ENCODE measurements at regions not wholly inside any gene's neighbourhood (a gene's known extent, or its start where the extent isn't known, plus 50 kb on each side); places are given as distances from the start of the nearest gene placed in this dataset.

DNA sequence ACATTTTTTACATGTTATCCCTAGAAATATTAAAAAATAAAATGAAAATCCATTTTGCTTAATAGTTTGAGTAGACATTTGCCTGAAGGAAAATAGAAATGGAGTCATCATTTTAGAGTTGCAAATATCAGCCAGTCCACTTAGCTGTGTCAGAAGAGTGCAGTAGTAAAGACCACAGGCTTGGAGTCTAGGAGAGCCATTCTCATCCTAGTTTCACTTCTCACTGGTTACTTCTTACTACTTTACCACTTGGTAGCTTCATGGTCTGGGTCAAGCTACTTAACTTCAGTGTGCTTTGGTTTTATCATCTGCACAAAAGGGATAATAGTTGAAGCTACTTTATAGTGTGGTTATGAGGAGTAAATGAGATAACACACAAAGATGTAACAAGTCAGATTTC is 286.5 kb upstream of the NBEA start:
- DNase-seq: no peak

DNA sequence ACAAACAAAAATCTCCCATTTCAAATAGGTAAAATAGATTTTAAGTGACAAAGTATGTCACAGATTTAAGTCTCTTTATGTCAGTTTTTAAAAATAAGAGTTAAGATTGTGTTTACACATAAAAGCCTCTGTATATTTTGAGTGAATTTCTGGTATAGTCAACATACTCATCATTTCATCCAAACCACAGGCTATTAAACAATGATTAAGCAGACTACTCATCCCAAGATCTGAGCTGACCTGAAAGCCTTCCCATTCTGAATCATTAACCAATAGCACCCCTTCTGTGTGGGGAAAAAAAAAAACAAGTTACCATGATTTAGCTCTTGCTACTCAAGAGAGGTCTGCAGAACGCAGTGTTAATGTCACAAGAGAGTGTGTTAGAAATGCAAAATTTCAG is 284.4 kb upstream of the NBEA start:
- no peak for DNase-seq

DNA sequence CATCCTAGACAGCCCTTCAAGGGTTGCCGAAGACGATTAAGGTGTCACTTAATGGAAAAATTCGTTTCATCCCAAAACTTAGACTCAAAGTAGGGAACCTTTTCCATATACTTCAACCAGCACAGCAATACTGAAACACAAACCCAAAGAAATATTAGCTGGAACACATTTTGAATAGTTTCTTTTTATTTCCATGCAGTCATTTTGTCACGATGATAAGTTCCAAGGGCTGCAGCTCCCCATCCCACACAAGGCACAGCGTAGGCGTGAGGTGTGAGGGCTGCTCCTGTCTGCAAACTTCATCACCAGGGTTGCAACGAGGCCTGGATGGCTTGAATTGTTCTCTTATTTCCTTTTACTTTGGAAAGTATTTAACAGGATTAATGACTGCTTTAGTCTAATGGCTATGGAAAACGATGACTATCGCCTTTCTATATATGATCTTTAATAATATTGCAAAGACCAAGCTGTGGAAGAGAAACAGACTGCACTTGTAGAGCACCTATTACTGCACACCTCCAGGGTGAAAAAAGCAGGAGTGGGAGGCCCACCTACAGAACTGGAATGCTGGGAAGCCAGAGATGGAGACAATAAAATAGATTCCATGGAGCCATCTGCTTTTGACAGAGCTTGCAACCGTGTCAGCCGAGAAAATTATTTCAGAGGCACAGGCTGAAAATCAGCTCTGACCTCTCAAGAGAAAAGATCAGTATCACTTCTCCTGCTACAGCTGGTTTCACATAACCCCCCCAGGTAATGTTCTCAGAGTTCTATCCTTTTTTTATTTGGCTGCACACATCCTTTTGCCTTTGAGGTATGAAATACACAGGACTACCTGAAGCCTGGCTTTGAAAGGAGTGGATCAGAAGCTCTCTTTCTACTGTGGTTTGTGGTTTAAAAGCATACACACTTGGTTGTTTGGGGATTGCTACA is 274.5 kb upstream of the NBEA start:
- DNase-seq: no peak

DNA sequence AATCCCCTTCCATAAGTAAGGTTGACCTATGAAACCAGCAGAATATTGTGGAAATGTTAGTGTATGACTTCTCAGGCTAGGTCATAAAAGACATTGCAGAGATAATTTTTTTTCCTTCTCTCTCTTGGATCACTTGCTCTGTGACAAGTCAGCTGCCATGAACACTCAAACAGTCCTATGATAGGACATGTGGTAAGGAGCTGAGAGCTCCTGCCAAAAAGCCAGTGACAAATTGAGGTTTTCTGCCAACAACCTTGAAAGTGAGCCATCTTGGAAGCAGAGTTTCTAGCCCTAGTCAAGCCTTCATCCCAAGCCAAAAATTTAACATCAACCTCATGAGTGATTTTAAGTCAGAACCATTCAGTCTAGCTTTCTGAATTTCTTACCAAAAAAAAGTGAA is 270.9 kb upstream of the NBEA start:
- no peak for DNase-seq

DNA sequence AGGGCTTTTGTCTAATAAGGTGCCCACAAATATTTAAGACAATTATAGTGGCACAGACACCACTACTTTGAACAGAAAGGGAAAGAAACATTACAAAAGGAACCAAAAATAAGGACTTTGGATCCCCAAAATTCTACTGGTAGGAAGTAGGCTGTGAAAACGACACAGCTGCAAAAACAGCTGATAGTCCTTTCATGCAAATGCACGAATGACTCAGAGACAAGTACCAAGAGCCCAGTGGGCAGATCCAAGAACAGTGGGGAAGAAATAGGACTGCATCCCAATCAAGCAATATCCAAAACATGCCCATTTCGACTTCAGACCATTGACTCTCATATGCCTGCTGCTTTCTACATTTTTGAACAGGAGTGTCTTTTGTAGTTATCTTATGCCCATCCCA is 269.4 kb upstream of the NBEA start:
- DNase-seq: no peak

DNA sequence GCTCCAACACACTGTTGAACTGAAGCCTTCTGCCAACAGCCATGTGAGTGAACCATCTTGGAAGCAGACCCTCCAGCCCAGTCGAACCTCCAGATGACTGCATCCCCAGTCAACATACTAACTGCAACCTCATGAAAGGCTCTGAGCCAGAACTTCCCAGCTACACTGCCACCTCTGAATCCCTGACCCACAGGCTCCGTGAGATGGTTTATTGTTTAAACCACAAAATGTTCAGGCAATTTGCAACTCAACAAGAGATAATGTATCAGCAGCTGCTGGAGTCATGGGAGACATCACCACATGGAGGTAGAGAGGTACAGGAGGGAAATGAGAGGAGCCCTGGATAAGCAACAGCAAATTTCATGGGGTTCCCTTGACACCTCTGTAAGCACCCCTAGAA is 266.4 kb upstream of the NBEA start:
- DNase-seq: no peak

DNA sequence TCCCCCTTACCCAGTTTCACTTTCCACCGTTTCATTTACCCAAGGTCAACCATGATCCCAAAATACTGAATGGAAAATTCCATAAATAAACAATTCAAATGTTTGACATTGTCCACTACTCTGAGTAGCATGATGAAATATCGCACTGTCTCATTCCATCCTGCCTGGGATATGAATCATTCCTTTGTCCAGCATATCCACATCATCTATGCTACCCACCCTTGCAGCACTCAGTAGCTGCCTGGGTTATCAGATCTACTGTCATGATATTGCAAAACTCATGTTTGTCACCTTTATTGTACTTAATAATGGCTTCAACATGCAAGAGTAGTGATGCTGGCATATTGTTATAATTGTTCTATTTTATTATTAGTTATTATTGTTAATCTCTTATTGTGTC is 263.9 kb upstream of the NBEA start:
- DNase-seq: no peak

DNA sequence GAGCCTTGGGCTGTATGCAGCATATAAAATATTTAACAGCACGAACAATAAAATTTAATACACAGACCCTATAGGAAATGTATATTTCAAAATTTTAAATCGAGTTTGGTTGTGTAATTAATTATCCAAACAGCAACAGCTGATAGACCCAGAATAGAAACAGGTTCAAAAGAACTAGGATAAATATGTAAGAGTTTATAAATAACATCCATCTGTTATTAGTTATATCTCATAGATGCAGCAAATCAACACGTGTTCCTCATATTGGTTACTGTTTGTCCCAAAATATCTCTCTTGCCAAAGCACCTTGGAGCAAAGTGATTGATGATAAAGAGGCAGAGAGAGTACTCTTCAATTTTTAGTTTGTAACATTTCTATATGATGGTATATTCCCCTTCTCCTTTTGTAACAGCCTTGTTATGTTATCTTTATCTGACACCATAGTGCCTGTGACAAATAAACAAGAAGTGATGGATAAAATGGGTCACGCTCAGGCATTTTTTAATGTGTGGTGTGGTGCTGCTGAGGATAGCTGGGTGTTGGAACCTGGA is 260.6 kb upstream of the NBEA start:
- no peak for DNase-seq

DNA sequence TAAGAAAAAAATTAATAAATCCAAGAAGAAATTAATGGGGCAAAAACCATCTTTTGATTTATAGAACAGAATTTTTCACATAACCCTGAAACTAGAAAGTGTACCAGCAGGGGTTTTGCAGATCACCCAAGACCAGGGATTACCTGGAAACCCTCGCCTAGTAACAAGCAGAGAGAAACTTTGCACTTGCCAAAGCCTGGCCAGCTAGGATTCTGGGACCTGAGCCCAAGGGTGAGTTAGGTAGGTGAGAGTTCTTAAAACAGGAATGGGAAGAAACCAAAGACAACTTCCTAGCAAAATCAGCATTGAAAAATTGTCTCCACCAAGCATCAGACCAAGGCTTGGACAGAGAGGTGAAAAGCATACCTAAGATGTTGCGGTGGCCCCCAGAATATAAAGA is 247.0 kb upstream of the NBEA start:
- no peak for DNase-seq

DNA sequence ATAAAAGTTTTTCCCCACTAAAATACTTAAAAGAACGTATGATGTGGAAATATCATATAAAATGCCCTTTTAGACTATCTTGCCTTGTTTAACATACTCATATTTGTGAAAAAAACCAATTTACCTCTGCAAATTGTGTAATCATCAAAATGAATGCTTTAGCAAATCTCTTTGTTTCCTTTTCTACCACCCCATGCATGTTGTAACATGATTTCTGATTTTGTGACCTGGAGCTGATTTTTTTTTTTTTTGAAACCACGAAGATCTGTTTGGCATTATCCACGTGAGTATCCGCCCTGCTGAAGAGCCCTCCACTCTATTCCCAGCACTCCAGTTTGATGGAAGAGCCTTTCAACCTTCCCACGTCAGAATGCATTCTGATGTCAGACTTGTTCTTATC is 245.8 kb upstream of the NBEA start:
- DNase-seq: no peak

DNA sequence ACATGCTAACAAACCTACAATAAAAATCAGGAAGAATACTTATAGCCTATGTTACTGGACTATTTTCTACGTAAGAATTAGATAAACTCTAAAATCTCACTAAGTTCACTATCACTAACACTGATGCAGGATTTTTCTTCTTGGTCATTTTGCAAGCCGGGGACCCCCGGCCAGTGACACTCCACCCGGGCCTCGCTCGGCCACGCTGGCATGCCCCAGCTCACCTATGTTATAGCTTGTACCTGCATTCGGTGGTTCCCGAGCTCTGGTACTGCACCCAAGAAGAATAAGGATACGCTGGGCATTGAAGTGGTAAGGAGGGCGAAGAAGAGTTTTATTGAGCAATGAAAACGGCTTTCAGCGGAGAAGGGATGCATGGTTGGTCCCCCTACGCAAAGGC is 245.3 kb upstream of the NBEA start:
- DNase-seq: no peak

DNA sequence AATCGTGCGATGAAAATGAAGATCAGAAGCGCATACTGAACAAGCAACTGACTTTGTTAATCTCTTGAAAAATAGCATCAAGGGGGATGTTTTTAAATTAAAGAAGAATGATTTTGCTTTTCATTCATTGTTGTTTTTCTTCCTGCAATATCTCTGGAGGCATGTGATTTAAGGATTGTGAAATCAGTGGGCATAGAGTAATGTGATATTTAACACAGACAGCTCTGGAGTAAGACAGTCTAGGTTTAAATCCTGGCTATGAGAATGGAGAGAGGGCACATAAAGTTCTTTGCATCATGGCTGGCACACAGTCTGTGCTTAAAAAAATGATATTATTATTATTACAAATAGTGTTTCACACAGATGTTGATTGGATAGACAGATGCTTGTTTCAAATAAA is 243.1 kb upstream of the NBEA start:
- DNase-seq: no peak

DNA sequence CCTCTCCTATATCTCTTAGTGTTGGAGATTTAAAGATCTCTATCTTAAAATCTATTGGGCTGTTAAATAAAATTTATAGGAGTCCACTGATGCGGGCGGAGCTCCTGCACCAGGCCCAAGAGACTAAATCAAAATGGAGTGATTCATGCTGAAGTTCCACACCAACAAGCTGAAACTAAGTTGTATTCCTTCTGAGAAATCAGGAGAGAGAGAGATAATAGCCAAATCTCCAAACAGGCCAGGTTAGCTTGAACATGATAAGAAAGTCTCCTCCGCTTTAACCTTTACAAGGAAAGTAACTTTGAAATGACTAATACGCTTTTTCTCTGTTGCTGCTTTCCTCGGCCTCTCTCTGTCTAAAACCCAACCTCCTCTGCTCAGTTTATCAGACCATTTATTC is 241.9 kb upstream of the NBEA start:
- no peak for DNase-seq

DNA sequence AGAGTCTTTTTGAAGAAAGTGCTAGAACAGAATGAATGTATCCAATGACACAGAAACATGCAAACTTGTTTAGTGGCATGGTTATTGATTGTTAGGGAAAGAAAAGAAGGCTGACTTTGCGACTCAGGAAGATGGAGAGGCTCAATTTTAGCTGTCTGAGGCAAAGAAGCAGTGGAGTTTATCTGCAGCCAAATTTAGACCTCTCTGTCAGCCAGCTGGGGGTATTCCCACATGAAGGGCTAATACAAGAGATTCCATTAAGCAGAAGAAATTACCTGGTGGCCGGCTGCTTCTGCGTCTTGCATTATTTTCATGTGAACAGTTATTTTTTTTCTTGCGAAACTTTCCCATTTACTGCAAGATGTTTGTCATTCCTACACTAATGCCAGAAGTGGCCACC is 240.2 kb upstream of the NBEA start:
- no peak for DNase-seq

DNA sequence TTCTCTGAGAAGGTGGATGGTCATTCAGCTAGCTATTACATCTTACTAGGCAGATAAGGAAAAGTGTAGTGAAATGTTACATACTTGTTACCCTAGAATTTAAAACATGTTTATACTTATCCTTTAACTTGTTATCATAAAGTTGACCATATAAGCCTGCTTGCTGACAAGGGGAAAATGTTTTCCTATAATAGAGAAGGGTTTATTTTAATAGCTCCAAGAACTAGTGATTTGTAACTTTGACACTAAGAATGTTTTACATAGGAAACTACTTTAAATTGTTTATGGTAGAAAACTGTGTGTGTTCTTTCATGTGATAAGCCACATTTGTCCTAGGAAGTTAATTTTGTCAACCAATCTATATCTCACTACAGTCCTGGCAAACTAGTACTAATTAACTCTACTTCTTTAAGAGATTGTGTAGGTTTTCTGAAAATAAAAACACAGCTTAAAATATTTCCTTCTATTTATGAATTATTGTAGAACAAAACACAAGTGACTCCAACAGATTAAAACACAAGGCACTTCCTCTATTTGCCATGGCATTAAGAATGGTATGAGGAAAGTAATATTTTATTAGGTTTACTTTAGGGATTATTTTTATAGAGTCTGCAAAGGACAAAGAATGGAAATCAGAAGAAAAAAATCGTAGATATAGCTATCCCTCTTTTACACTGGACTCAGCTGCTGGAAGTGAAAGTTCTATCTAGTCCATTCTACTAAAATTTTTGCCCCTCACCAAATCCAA is 233.3 kb upstream of the NBEA start:
- DNase-seq: no peak

DNA sequence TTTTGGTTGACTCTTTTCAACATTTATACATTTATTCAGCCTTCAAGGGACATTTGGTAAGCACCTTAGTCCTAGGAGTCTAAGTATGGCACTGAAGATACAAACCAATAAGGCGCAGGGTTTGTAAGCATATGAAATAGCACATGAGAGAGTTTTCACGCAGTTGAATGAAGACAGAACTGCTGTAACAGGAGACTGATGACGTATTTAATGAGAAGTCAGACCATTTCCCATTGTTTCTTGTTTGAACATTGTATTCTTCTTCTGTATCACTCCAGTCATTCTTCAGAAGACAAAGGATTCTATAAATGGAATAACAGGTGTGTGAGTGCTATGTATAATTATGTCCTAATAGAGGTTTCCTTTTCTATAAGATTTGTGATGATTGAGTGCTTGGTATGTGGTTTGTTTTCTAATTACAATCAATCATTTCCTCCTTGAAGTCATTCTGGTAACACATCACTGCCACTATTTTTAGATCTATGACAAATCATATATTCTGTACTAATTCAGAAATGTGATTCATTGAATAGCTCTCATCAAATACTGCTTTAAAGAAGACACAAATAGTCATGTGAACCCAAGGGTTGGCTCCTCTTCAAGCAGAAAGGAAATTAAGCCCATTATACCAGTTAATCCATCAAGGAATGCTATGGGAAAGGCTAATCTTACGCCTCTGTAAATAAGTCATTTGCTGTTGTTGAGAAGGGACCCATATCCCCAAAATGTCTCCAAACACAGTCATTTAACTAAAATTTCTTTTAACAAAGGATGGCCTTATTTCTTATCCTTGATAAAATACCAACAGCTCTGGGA is 222.8 kb upstream of the NBEA start:
- no peak for DNase-seq

DNA sequence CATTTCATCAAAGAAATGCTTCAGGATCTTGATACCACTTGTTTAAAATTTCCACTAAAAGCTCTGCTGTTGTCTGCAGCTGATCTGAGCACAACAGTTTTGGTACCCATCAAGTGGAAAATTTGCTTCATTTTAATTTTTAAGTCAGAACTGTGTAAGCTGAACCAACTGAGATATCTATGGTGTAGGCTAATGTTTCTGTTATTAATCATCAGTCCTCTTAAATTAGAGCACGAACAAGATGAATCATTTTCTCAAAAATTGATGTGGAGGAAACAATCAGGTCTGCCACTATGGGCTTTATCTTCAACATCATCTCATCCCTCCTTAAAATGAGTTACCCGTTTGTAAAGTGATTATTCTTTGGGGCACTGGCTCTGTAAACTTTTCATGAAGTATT is 221.5 kb upstream of the NBEA start:
- no peak for DNase-seq

DNA sequence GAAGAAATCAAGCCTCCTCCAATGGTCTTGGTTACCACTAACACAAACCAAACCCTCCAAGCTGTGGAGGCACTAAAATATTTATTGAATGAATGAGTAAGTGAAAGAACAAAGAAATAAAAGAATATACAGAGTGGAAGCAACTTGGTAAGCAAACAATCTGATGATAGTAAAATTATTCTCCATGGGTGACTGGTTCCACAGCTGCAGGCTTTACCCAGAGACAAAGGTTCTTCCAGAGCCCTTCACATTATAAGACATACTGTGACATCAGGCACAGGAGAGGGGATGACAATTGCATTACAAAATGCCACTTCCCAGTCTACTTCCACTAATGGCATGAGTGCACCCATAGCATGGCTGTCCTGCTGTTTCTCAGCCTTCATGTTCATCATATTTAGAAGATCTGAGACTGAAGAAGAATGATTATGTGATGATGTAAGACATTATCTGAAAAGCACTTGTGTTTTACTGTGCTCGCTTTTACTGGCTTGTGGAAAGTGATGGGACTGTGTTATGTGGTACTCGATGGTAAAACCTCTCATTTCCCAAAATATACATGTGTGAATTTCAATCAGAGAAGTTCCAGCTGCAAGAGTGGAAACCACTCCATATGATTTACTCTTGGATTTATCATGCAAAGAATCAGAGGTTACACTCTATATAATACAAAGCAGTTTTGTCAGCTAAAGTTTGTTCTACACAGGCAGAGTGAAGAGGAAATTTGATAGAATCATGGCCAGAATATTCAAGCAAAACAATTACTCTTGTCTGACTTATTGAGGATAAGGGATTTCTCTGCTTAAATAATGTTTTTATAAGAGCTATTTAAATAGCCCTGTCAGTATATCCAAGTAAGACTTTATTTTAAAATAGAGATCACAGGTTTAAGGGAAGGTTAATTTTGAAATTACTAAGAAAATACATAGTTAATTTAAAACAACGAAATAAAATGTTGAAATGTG is 220.2 kb upstream of the NBEA start:
- no peak for DNase-seq

DNA sequence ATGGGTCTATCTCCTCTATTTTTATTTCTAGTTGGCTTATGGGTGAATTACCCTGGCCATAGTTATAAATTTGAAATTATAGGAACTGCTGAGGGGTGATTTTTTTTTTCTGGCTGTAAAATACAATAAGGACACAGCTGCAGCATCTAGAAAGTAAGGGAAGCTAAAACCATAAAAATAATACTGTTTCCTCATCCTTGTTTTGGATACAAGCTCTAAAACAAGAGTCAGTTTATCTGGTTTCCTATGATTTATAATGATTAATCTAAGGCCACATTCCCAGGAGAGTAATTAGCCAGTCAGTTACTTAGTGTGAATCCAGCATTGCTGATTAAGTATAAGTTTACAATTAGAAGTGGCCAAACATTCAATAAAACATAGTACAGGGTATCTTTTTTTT is 219.1 kb upstream of the NBEA start:
- DNase-seq: no peak

DNA sequence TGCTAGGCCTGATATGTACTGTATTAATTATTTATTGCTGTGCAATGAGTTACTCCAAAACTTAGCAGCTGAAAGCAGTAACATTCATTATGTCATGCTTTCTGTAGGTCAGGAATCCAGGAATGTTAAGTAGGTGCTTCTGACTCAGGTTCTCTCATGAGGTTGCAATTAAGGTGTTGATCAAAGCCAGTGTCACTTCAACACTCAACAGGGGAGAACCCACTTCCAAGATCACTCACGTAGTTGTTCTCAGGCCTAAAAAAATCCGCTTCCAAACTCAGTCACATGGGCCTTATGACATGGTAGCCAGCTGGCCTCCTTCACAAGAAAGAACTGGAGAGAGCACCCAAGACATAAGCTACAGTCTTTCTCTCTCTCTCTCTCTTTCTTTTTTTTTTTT is 211.1 kb upstream of the NBEA start:
- DNase-seq: no peak

DNA sequence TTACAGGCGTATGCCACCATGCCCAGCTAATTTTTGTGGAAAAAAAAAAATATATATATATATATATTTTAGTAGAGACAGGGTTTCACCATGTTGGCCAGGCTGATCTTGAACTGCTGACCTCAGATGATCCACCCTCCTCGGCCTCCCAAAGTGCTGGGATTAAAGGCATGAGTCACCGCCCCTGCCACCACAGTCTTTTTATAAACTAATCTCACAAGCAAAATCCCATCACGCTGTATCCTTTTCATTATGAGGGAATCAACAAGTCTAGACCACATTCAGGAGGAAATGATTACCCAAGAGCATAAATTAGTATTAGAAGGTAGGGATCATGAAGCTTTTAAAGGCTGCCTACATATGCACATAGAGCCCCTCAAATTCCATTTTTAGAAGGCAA is 210.6 kb upstream of the NBEA start:
- DNase-seq: no peak

DNA sequence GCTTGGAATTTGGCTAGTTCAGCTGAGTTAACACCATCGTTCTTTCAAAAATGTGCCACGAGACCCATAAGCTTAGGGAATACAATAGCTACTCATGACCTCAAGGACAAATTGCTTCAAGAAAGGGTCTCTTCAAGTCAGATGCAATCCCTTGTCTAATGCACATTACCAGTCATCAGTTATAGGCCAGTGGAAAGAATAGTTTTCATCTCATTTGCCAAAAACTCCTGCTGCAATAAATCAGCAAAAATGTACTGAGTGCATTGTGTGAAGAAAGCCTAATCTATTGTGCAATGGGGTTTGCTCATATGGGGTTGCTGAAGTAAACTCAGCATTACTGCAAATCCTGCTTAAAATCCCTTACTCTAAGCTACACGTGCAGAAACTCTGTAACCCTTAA is 208.3 kb upstream of the NBEA start:
- DNase-seq: no peak

Data from 8988T (cell line).